Gastrocnemius medialis (tissue), 4 donors: ENCODE measurements at regions not wholly inside any gene's neighbourhood (a gene's known extent, or its start where the extent isn't known, plus 50 kb on each side); places are given as distances from the start of the nearest gene placed in this dataset.

Experiments used
- POLR2A ChIP-seq, 2 donors: fragments of 450-650 bp; IDR thresholded peaks; one replicate each; pipeline ENCODE4 v1.6.1; 2017; ENCODE audit warnings: antibody characterized with exemption in 2 of 2, mild to moderate bottlenecking in 2 of 2, moderate library complexity in 2 of 2
- TF ChIP-seq, protein P1 (sequence below), 5 experiments: fragments of 450-650 bp in 3 of 5; fragments of 200-600 bp in 2 of 5; sonication (generic) in 2 of 5; IDR thresholded peaks in 4 of 5; conservative IDR thresholded peaks in 1 of 5; 1 replicate in 4 of 5; 2 replicates in 1 of 5; pipeline ENCODE4 v1.5.1; 2016 to 2019; ENCODE audit warnings: antibody characterized with exemption in 5 of 5, mild to moderate bottlenecking in 3 of 5, moderate library complexity in 3 of 5

DNA sequence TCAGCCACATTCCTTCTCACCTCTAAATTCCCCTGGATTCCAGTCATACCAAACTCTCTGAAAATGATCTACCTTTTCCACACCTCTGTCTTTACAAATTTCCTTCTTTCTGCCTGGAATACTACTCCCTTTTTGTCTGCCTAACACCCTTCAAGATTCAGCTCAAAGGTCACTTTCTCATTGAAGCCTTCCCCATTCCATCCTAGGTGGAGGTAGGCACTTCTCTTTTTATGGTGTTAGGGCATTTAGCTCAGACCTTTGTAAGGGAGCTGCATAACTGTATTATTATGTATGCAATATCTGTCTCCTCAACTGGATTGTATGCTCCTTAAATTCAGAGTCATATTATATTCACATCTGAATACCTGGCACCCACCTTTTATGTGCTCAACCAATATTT, 137.7 kb downstream of the RCHY1 start:
- TF ChIP-seq, protein P1, sequence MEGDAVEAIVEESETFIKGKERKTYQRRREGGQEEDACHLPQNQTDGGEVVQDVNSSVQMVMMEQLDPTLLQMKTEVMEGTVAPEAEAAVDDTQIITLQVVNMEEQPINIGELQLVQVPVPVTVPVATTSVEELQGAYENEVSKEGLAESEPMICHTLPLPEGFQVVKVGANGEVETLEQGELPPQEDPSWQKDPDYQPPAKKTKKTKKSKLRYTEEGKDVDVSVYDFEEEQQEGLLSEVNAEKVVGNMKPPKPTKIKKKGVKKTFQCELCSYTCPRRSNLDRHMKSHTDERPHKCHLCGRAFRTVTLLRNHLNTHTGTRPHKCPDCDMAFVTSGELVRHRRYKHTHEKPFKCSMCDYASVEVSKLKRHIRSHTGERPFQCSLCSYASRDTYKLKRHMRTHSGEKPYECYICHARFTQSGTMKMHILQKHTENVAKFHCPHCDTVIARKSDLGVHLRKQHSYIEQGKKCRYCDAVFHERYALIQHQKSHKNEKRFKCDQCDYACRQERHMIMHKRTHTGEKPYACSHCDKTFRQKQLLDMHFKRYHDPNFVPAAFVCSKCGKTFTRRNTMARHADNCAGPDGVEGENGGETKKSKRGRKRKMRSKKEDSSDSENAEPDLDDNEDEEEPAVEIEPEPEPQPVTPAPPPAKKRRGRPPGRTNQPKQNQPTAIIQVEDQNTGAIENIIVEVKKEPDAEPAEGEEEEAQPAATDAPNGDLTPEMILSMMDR (IDR thresholded peaks at IDR 0.05 in 4 of 5, conservative IDR thresholded peaks at IDR 0.05 in 1 of 5), result no peak
- no peak for TF ChIP-seq POLR2A (IDR thresholded peaks at IDR 0.05)
